ENCODE measurements at regions not wholly inside any gene's neighbourhood (a gene's known extent, or its start where the extent isn't known, plus 50 kb on each side); places are given as distances from the start of the nearest gene placed in this dataset.

DNA sequence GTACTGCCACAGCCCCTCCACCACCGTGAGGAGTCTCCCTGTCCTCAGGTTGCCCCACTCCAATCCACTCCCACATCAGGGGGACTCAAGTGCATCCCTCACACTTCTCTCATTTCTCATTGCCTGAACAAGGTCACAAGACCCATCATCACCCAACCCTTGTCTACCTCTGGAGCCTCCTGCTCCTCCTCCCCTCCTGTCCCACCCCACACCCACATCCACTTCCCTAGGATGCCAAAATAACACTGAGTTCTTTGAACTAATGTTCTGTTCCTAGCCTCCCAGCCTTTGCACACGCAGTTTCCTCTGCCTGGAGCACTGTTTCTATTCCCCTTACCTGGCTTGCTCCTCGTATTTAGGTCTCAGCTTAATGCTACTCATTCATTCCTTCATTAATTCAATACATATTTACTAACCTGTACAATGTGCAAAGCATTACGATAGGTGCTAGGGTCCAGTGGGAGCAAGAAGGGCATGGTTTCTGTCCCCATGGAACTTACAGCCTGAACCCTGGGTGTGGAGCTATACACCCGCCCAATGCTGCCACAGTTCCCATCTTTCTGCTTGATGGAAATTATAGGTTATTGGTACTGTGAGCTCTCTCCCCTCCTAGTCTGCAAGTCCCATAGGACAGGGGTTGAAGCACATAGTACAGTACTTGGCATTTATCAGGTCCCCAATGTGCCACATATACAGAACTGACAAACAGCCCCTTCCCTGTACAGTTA, 96.1 kb upstream of the GRIK3 start:
- DNase-seq, result no peak

DNA sequence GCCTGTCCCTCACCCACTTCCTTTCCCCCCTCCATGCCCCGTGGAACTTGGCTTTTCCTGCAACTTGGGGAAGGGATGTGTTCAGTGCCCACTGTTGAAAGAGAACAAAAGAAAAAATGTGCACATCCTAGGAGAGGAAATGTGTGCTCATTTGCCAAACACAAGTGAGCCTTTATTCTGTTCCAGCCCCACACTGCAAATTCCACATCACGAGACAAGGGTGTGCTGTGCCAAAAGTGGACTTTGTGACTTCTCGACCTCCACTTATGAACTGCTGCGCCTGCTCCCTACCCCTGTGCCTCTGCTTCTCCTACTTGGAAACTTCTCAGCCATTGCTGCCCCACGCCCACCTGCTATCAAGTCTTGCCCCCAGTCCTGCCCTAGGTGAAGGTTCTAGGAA, 97.0 kb upstream of the GRIK3 start:
- no peak for DNase-seq

DNA sequence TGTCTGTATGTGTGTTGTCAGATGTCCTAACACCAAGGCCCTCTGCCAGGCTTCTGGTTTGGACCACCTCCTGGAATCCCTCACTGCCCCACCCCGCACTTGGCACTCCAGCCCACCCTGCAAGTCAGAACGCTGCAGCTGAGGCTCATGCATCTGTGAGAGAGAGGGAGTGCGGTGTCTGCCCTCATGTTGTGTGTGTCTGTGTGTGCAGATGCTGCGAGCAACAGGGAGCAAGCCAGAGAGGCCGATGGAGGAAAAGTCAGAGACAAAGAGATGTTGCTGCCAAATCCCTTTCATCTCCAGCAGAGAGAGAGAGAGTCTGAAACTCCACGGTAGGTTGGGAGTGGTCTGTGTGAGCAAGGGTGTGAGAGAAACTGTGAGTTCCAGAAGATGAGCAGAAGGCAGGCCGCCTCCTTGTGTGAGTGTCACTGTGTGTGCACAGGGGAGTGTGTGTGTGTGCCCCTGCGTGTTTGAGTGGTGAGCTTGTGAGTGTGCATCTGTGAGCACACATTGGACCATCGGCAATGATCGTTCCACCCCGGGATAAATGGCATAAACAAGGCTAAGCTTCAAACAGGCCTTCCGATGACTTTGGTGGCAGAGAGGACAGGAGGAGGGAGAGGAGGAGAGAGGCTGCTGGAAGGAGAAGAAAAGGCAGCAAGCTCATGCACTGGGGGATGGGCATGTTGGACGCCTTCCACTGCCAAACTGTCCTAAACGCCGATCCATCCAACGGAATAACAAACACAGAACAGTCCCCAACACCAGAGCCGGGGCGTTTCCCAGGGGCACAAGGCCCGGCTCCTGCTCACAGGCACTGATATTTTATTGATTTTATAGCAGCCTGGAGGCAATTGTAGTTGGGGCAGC, 99.2 kb upstream of the GRIK3 start:
- no peak for DNase-seq

DNA sequence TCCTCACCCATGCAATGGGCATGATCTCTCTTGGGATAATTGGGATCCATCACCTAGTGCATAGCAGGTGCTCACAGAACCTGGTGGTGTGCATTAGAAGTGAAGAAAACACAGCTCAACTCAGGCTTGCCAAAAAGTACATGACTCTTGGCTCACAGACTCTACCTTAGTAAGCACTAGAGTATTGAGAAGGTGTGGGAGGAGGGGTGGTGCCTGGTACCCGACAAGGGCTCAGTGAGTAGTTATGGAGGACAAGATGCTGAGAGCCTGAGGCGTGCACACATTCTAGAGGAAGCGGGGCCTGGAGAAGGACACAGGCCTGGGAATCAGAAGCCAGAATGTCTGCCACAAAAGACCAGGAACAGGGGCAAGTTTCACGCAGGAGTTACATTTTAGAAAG, 100.3 kb upstream of the GRIK3 start:
- no peak for DNase-seq

DNA sequence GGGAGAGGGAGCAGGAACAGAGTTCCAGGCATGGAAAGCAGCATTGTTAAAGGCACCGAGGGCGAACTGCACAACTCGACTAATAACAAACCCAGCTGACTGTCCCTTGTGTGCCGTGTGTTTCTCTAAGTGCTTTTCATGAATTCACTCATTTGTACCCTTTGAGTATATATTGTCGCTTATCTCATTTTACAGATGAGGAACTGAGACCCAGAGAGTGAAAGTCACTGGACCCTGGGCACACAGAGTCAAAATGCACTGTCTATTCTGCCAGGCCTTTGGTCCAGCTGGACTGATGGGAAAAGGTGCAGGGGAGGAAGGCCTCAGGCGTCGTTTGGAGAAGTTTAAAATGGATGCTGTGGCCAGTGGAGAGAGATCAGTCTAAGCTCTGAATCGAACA, 100.7 kb upstream of the GRIK3 start:
- DNase-seq, result no peak

DNA sequence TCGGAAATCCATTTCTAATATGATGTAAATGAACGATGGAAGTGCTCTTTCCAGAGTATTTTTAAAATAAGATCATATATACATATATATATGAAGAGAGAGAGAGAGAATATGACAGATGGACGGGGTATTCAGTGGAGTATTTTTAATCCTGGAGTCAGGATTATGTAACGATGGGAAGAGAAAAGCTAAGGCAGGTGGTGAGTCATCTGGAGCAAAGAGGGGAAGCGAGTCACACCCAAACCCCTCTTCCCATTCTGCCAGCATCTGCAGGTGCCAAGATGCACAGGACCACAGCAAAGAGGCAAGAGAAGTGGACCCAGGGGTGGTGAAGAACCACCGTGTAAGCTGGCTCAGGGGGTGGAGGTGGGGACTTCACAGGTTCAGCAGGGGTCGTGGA, 102.7 kb upstream of the GRIK3 start:
- DNase-seq, result no peak

DNA sequence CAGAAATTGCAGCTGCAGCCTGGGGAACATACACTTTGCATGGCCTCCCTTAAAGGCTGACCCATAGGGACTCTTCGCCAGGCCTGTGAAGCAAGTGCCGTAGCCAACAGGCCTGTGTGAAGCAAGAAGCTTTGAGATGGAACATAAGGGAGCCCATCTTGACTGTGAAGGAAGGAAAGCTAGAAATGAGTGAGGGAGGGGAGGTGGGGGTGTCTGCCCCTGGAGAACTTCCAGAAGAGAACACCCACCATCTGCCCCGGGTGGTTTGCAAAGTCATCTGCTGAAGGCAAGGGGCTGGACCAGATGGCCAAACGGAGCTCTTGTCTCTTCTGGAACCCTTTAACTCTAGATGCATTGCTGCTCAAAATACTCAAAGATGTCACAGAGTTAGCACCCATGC, 103.3 kb upstream of the GRIK3 start:
- no peak for DNase-seq

DNA sequence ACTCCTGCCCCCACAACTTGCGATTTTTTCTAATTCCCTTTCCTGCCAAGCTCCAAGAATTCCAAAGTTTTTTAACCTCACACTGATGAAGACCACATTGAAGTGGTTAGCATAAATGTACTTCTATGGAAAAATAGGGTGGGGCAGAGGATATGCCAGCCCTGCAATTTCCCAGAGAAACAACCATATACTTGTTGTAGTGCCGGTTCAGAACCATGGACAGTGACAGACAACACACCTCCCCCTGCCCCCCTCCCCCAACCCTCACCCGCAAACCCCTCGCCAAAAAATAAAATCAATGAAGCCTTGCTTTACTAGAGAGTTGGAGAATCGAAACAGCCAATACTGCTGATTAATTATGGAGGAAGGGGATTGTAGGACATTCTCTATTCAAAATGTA, 109.5 kb upstream of the GRIK3 start:
- no peak for DNase-seq

DNA sequence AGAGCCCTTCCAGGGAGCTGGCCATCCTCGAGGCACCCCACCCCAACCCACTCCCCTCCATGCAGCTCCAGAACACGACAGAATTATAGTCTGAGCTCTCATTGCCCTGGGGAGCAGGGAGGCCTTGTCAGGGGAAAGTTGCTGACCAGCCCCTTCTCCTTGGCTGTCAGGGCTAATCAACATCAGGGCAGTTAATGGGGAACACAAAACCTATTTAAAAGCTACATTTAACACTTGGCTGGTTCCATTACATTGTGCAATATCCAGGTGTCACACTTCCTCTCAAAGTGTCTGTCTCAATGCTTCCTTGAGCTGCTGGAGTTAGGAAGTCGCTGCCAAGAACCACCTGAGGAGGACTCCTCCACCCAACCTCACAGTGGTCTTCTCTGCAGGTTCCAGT, 111.8 kb upstream of the GRIK3 start:
- DNase-seq, result no peak

DNA sequence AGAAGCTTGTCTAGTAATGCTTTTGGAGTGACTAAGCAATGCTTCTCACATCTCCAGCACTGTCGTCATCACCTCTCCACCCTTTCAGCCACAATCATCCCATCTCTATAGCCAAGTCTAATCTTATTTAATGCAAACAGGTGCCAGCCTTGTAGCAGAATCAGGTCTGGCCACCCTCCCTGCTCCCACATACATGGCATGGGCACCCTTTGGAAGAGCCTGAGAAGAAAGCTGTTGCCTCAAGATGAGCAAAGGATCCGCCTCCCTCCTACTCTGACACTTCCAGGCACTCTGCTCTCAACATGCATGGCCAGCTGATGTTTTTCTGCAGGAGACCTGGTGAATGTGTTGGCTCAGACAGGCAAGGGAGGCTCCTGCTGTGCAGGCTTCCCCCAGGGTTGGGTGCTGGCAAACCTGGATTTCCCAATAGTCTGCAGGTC, 113.1 kb upstream of the GRIK3 start:
- DNase-seq, result no peak

DNA sequence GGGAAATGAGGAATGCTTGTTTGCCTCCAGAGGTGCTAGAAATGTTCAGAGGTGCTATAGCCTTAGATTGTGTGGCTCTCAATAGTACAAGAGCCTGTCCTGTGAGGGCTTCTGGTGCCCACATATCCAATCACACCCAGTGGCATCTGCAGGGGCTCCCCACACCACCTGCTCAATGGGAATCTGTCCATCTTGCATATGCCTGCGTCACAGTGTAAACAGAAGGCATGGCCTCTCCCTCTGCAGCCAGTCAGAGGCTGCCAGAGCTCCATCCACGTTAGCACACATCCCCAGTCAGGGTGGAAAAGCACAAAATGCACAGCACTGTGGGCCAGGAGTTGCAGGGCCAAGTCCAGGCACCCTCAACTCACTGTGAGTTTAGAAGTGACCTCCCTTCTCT, 113.6 kb upstream of the GRIK3 start:
- no peak for DNase-seq

DNA sequence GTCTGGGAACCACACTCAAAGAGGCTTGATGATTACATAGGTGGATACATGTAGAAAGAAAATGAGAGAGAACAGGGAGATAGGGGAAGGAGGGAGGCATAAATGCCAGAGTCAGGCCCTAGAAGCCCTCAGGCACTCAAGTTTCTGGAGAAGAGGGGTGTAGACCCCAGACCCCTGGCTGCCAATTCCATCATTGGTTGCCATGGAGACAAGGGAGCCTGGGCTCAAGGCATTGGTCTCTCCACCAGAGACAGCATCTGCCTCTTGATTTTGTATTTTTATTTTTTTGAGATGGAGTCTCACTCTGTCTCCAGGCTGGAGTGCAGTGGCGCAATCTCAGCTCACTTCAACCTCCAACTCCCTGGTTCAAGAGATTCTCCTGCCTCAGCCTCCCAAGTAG, 114.3 kb upstream of the GRIK3 start:
- no peak for DNase-seq

DNA sequence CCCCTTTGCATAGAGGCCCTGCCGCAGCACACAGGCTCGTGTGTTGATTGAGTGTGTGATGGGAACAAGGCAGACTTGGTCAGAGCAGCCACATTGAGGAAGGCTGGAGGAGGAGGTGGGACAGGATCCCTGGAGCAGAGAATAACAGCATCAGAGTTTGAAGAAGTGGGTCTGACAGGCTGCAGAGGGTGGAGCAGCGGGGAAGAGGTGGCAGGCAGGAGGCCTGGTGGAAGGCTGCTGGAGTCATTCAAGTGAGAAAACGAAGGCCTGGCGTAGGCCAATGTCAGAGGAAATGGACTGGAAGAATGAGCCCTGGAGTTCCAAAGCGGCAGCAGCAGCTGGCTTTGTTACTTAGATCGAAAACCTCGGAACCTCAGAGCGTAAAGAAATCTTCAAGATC, 115.0 kb upstream of the GRIK3 start:
- no peak for DNase-seq

DNA sequence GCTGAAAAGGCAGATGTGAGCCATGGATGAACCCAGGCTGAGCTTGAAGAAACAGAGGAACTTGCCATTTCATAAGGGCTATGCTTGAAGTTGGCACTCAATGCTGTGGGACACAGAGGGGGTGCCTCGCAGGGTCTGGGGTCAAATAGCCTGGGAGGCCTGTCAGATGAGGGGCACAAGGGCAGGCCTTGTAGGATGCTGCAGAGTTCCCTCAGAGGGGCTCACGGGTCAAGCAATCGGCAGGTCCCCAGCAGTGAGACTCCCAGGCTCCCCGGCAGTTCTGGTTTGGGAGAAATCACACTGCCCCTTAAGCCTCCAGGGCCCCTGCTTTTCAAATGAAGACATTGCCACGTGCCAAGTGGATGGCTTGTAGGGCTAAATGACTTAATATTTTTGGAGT, 116.7 kb upstream of the GRIK3 start:
- no peak for DNase-seq

DNA sequence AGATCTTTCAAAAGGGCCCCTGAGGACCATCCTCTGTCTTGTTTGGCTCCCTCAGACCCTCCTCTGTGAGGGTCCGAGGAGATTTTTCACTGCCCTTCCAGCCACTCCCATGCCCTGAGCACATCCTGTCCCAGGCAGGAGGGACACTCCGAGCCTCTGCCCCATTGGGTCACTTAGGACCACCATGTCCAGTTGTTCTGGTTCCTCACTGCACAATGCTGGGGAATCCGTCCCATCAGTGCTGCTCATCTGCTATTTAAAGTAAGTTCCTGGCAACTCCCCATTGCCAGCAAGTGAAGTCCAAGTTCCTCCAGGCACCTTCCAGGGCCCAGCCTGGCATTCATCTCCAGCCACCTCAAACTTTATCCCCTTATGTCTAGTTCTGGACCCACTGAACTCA, 117.5 kb upstream of the GRIK3 start:
- no peak for DNase-seq

DNA sequence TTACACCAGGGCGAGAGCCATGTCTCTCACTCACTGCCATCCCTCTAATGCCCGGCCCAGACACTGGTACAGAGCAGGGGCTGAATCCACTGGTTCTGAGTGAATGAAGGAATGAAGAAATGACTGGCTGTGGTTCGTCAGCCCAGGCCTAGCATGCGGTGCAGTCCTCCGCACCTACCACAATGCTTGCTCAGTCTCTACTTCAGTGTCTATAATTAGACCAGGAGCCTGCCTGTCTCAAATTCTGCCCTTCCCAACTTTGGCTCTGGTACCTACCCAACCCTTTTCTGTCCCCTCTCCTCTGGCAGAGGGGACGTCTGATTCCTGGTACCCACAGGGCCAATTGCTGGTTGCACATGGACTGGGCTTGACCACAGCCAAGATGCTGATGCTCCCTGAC, 118.2 kb upstream of the GRIK3 start:
- DNase-seq, result no peak

DNA sequence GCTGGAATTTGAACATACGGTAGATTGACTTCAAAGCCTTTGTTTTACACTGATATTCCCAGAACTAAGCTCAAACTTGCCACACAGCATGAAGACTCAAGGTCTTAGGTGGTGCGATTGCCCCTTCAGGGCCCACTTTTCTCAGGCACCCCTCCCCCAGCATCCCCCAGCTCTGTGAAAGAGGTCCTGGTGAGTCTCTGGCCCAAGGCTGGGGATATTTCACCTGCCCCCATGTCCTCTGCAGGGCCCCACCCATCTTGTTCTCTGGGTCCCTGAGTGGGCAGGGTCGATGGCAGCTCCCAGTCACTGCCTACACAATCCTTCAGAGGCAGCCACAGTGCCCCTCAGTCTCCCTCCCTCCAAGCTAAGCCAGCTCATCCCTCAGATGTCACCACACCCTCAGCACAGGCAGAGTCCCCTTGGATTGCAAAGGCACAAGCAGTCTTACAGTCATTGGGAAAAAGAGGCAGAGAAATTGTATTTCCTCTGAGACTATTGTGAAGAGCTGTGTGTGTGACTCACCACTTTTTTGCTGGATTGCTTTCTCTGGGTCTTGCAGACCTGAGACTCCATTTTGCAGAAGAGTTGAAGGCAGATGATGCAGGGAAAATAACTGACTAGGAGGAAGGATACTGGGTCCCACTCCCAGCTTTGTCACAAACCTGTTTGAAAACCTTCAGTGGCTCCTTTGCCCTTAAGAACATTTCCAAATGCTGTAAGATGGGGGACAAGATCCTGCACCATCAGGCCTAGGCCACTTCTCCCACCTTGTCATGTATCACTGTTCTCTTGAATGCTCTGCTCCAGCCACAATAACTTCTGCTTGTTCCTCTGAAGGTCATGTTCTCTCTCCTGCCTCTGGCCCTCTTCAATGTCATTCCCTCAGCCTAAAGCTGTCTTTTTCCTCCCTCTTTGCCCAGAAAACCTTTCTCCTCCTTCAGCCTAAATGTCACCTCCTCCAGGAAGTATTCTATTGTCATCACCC, 119.1 kb upstream of the GRIK3 start:
- DNase-seq, result no peak

DNA sequence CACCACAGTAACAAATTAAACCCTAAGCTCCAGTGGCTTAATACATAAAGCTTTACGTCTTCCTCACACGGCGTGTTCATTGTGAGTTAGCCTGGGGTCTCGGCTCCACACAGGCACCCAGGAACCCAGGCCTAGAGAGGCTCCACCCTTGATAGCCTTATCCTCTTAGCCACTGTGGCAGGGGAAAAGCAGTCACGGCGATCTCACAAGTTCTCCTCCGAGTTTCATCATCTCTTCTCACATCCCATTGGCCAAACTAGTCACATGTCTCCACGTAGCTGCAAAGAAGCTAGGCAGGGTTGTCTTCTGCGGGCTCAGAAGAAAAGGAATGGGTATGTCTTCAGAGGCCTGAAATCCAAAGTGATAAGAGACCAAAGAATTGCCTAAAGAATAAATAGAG, 122.3 kb upstream of the GRIK3 start:
- DNase-seq, result no peak

DNA sequence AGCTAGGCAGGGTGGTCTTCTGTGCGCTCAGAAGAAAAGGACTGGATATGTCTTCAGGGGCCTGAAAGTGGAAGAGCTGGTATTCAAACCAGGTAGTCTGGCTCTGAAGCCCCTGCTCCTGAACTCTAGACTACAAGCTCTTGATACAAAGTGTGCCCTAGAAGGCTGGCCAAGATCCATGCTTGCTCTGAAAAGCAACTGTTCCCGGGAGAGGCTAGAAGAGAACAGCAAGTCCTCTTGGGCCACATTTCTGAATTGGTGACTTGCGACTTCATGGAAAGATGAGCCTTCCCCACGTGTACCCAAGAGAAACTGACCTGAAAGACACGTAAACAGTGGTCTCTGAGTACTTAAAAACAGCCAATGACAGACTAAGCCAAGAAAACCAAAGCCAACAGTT, 123.3 kb upstream of the GRIK3 start:
- DNase-seq, result no peak

DNA sequence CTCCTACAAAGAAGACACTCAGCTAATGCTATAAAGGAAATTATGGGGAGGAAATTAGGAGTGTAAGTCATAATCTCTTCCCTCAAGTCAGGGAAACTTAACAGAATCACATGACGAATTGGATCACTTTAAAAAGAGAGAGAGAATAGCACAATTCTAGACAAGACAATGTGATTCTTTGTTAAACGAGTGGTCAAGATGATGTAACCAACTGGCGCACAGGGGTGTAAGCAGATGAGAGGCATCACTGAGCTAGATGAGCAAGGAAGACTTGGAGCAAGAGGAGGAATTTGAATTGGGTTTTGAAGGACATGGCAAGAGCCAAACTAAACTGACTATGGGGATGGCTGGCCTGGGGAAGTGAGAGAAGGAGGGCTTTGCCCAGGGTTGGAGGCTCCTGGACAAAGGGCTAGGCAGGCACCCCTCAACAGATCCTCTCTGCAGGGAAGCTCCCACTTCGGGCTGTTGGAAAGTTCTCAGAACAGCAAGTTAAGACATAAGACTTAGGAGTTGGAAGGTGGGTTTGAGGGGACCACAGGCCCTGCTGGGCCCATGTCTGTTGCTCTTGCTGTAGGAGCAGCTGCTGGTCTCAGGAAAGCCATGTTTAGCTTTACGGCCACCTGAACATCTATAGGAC, 123.9 kb upstream of the GRIK3 start:
- DNase-seq, result no peak

DNA sequence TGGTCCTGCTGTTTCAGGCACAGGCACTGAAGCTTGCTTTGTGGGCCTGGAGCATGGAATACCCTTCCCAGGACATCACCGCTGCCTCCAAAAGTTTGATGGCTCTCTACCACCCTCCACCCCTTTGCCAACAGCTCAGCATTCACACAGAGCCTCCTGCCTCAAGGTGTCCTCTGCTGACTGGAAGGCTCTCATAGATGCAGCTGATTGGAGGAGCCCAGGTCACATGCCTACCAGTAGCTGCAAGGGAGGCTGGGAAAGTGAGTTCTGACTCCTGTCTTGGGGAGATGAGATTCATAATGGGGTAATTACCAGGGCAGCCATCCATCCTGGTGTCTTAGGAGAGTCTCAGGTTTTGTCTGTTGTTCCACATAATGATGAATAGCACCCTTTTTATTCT, 124.8 kb upstream of the GRIK3 start:
- no peak for DNase-seq

DNA sequence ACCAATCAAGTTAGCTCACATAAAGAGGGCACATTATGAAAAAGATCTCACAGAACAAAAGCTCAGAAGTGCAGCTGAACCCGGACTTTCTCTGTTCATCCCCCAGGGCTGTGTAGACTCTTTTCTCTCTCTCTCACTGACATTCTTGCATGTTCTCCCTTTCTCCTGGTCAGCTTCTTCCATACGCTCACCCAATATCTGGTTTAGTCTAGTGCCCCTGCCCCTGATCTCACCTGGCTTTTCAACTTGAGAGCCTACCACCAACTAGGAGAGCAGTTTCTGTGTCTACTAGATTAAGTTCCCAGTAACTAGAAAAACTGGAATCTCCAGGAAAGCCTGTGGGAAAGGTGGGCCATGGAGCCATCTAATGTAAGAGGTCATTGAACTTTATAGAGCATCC, 126.9 kb upstream of the GRIK3 start:
- DNase-seq, result no peak

DNA sequence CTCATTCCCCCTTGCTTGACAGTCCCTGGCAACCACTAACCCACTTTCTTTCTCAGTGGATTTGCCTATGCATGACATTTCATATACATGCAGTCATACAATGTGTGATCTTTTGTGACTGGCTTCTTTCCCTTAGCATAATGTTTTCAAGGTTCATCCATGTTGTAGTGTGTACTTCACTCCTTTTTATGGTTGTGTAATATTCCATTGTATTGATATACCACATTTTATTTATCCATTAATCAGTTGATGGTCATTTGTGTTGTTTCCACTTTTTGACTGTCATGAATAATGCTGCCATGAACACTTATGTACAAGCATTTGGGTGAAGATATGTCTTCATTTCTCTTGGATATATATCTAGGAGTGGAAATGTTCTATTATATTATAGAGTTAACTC, 127.7 kb upstream of the GRIK3 start:
- no peak for DNase-seq
